Prostate gland (tissue), 2 donors: ENCODE measurements at regions not wholly inside any gene's neighbourhood (a gene's known extent, or its start where the extent isn't known, plus 50 kb on each side); places are given as distances from the start of the nearest gene placed in this dataset.

ENCODE experiments used
- DNase-seq: peaks from one replicate; pipeline ENCODE4 v3.0.0-alpha.2; 2019; ENCODE audit warnings: low spot score
- H3K27ac ChIP-seq, 2 donors: fragments of 200-600 bp; sonication (generic); 2 replicates each; pipeline ENCODE4 v1.5.1; 2017 to 2019
- H3K27me3 ChIP-seq: fragments of 200-600 bp; sonication (generic); replicated peaks from 2 replicates; pipeline ENCODE4 v1.5.1; 2019; ENCODE audit not compliant: insufficient read depth
- H3K36me3 ChIP-seq, 2 donors: fragments of 200-600 bp; sonication (generic); 1 replicate in 1 of 2; 2 replicates in 1 of 2; pipeline versions ENCODE4 v1.5.1 to v1.8.1; 2017 to 2019
- H3K4me1 ChIP-seq: fragments of 200-600 bp; sonication (generic); replicated peaks from 2 replicates; pipeline ENCODE4 v1.5.1; 2019
- H3K4me3 ChIP-seq, 2 donors: fragments of 200-600 bp; sonication (generic); 2 replicates each; pipeline ENCODE4 v1.5.1; 2017 to 2019
- H3K9me3 ChIP-seq: fragments of 200-600 bp; sonication (generic); 2 replicates; pipeline ENCODE4 v1.5.1; 2017
- CTCF ChIP-seq, 4 experiments: fragments of 200-600 bp in 2 of 4; fragments of 450-650 bp in 2 of 4; sonication (generic) in 2 of 4; IDR thresholded peaks; 1 replicate in 3 of 4; 2 replicates in 1 of 4; pipeline ENCODE4 v1.5.1; 2016 to 2019; ENCODE audit warnings: antibody characterized with exemption in 4 of 4, mild to moderate bottlenecking in 2 of 4, moderate library complexity in 2 of 4
- POLR2A ChIP-seq: fragments of 450-650 bp; IDR thresholded peaks from one replicate; pipeline ENCODE4 v1.6.1; 2016; ENCODE audit warnings: antibody characterized with exemption, mild to moderate bottlenecking
- POLR2AphosphoS5 ChIP-seq: sonication (generic); formaldehyde crosslinking; IDR thresholded peaks from one replicate; pipeline ENCODE4 v1.6.1; 2017; ENCODE audit warnings: antibody characterized with exemption
- WGBS: methylation state at CpG from one replicate; pipeline ENCODE4 v1.1.5; 2018; 5-methylcytosine and 5-hydroxymethylcytosine counted together
- intact Hi-C: fragments of 100-400 bp; cut with DNase I; formaldehyde crosslinking; loops from one replicate; pipeline ENCODE4 v1.14.2; 2022

DNA sequence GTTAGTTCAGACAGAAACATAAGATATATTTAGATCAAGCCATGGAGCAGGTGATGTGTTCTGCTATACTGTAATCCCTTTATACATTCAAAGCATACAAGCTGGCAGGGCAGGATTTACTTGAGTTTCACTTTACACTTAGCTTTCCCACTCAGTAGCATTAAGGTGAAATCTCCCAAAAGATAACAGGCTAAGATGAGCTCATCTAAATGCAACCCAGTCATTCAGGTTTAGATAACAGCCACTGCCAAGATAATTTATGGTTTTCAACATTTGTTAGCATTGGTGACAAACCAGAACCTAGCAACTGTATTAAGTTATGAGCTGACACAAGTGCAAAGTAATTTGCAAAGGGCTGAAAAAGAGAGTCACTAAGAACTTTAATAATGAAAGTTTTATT is 925.1 kb upstream of the ATXN7L3B start:
- Histone ChIP-seq H3K27me3 (no peaks in the 10 kb centered on the region), H3K27ac (no peak overlapping the region), H3K36me3 (no peaks in the 10 kb centered on the region), H3K4me3 (no peak overlapping the region), H3K4me1 (no peaks in the 10 kb centered on the region), H3K9me3 (no peaks in the 10 kb centered on the region)
- DNase-seq, result no peak
- intact Hi-C loops, result no loop called here
- TF ChIP-seq CTCF (IDR thresholded peaks at IDR 0.05), result no peak
- TF ChIP-seq POLR2AphosphoS5, result no peak
- no peak for TF ChIP-seq POLR2A

DNA sequence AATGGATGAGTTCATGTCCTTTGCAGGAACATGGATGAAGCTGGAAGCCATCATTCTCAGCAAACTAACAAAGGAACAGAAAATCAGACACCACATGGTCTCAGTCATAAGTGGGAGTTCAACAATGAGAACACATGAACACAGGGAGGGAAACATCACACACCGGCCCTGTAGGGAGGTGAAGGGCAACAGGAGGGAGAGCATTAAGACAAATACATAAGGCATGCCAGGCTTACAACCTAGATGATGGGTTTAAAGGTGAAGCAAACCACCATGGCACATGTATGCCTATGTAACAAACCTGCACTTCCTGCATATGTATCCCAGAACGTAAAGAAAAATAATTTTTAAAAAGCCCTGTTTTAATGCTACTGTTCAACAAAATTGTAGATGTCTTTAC is 914.2 kb upstream of the ATXN7L3B start:
- no peak for DNase-seq
- Histone ChIP-seq H3K4me1 (no peaks in the 10 kb centered on the region), H3K27me3 (no peaks in the 10 kb centered on the region), H3K4me3 (no peak overlapping the region), H3K36me3 (no peaks in the 10 kb centered on the region), H3K27ac (no peak overlapping the region), H3K9me3 (no peaks in the 10 kb centered on the region)
- 88% methylated on average over 2 of the region's 2 CpGs for WGBS
- TF ChIP-seq CTCF (IDR thresholded peaks at IDR 0.05) (no peak), POLR2A (no peak), POLR2AphosphoS5 (no peak)
- intact Hi-C loops, result no loop called here

DNA sequence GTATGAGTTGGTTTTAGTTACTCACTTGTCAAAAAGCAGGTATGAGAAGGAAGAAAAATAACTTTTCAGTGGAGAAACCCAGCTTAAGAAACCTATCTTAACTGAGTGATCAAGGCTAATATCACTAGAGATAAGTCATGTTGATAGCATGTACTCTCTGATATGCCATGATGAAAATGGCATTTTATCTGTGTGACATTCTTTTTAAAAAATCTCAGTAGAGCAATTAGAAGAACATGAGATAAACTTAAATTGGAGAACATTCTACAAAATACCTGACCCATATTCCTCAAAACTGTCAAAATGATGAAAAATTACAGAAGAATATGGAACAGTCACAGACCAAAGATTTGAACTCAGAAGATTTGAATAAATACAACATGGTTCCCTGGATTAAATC is 912.4 kb upstream of the ATXN7L3B start:
- Histone ChIP-seq H3K36me3 (no peaks in the 10 kb centered on the region), H3K9me3 (no peaks in the 10 kb centered on the region), H3K4me1 (no peaks in the 10 kb centered on the region), H3K4me3 (no peak overlapping the region), H3K27ac (no peak overlapping the region), H3K27me3 (no peaks in the 10 kb centered on the region)
- no peak for DNase-seq
- intact Hi-C loops, result no loop called here
- TF ChIP-seq POLR2A, result no peak

- no peak overlapping the region for H3K27ac ChIP-seq
- H3K9me3 ChIP-seq, result no peaks in the 10 kb centered on the region
- no peaks in the 10 kb centered on the region for H3K36me3 ChIP-seq
- intact Hi-C loops, result no loop called here
- TF ChIP-seq CTCF (IDR thresholded peaks at IDR 0.05), result no peak
- TF ChIP-seq POLR2A, result no peak
- no peak for TF ChIP-seq POLR2AphosphoS5
- no peak for DNase-seq
- H3K4me1 ChIP-seq, result no peaks in the 10 kb centered on the region
- H3K4me3 ChIP-seq, result no peak overlapping the region
- H3K27me3 ChIP-seq, result no peaks in the 10 kb centered on the region
- 77% methylated on average over 5 of the region's 5 CpGs for WGBS
Observed at GRCh38 chr12:73629171-73629570, 908.5 kb upstream of the ATXN7L3B start.

- TF ChIP-seq CTCF (IDR thresholded peaks at IDR 0.05) (no peak), POLR2AphosphoS5 (no peak), POLR2A (no peak)
- Histone ChIP-seq H3K4me1 (no peaks in the 10 kb centered on the region), H3K27ac (no peak overlapping the region), H3K9me3 (no peaks in the 10 kb centered on the region), H3K4me3 (no peak overlapping the region), H3K36me3 (no peaks in the 10 kb centered on the region), H3K27me3 (no peaks in the 10 kb centered on the region)
- 56% methylated on average over 4 of the region's 4 CpGs for WGBS
- intact Hi-C loops, result no loop called here
- no peak for DNase-seq
Observed at GRCh38 chr12:73629893-73630831, 907.5 kb upstream of the ATXN7L3B start.
